B cell (primary cell): ENCODE measurements at regions not wholly inside any gene's neighbourhood (a gene's known extent, or its start where the extent isn't known, plus 50 kb on each side); places are given as distances from the start of the nearest gene placed in this dataset.

Experiments used
- ATAC-seq: fragments of 200-7000 bp; cut with Tn5 transposase; one replicate; pipeline ENCODE4 v1.10.0; 2021; ENCODE audit warnings: low read depth, mild to moderate bottlenecking, moderate number of reproducible peaks, moderate library complexity
- CTCF ChIA-PET: fragments of 350-600 bp; sonication (Branson Sonifier 250); formaldehyde crosslinking; loops from one replicate; lab custom pipeline; 2021; ENCODE audit warnings: antibody characterized with exemption, inconsistent platforms; lab: Charles Lee
- POLR2A ChIA-PET: fragments of 350-600 bp; sonication (Branson Sonifier 250); formaldehyde crosslinking; loops from one replicate; lab custom pipeline; 2021; ENCODE audit warnings: antibody characterized with exemption; lab: Charles Lee
- DNase-seq: peaks from one replicate; pipeline ENCODE4 v3.0.0; 2013
- H2AFZ ChIP-seq: 2 replicates; pipeline ENCODE4 v1.6.1; 2012; ENCODE audit warnings: mild to moderate bottlenecking, low read depth, low read length; ENCODE audit not compliant: insufficient read depth, poor library complexity, severe bottlenecking
- H3K27ac ChIP-seq, 2 donors: 1 replicate in 1 of 2; 2 replicates in 1 of 2; pipeline ENCODE4 v1.5.1; 2012 to 2013; ENCODE audit warnings: low read length in 2 of 2, mild to moderate bottlenecking in 2 of 2, moderate library complexity in 1 of 2
- H3K27me3 ChIP-seq, 4 experiments: fragments of 200-600 bp in 1 of 4; sonication (generic) in 1 of 4; replicated peaks in 1 of 4; 1 replicate in 2 of 4; 2 replicates in 2 of 4; pipeline versions ENCODE4 v1.6.1 to v1.7.0; 2013 to 2016; ENCODE audit warnings: low read length in 3 of 4, mild to moderate bottlenecking in 2 of 4, mixed read lengths in 1 of 4, moderate library complexity in 1 of 4; ENCODE audit not compliant: insufficient read depth in 4 of 4, control insufficient read depth in 3 of 4; ENCODE audit errors: control extremely low read depth in 1 of 4
- H3K36me3 ChIP-seq, 2 experiments: replicated peaks in 1 of 2; 1 replicate in 1 of 2; 2 replicates in 1 of 2; pipeline versions ENCODE4 v1.6.1 to v1.7.1; 2013; ENCODE audit warnings: low read length in 1 of 2; ENCODE audit not compliant: insufficient read depth in 2 of 2, control insufficient read depth in 1 of 2; ENCODE audit errors: control extremely low read depth in 1 of 2, extremely low read depth in 1 of 2
- H3K4me1 ChIP-seq, 2 donors: fragments of 200-600 bp in 1 of 2; sonication (generic) in 1 of 2; 1 replicate in 1 of 2; 2 replicates in 1 of 2; pipeline versions ENCODE4 v1.5.1 to v1.6.1; 2013 to 2017; ENCODE audit warnings: low read length in 2 of 2; ENCODE audit not compliant: control insufficient read depth in 2 of 2, insufficient read depth in 2 of 2
- H3K4me2 ChIP-seq: replicated peaks from 2 replicates; pipeline ENCODE3; 2012; ENCODE audit warnings: mild to moderate bottlenecking, low read depth, low read length; ENCODE audit not compliant: poor library complexity, severe bottlenecking
- H3K4me3 ChIP-seq, 5 experiments: fragments of 200-600 bp in 1 of 5; sonication (generic) in 1 of 5; 1 replicate in 3 of 5; 2 replicates in 2 of 5; pipeline versions ENCODE4 v1.5.1 to v1.7.0; 2011 to 2016; ENCODE audit warnings: low read length in 4 of 5, mild to moderate bottlenecking in 4 of 5, low read depth in 2 of 5, control low read depth in 1 of 5, moderate library complexity in 1 of 5; ENCODE audit not compliant: insufficient read depth in 1 of 5; ENCODE audit errors: control extremely low read depth in 1 of 5, extremely low read depth in 1 of 5
- H3K79me2 ChIP-seq: fragments of 200-600 bp; sonication (generic); one replicate; pipeline ENCODE4 v1.6.0; 2016; ENCODE audit warnings: low read length; ENCODE audit not compliant: control insufficient read depth, insufficient read depth
- H3K9ac ChIP-seq: fragments of 200-600 bp; sonication (generic); 2 replicates; pipeline ENCODE4 v1.6.1; 2017; ENCODE audit warnings: mild to moderate bottlenecking, low read length, moderate library complexity
- H3K9me3 ChIP-seq, 3 donors: one replicate each; pipeline versions ENCODE4 v1.6.1 to v1.7.1; 2013; ENCODE audit warnings: low read length in 2 of 3; ENCODE audit not compliant: control insufficient read depth in 2 of 3, insufficient read depth in 1 of 3; ENCODE audit errors: control extremely low read depth in 1 of 3
- H4K20me1 ChIP-seq: 2 replicates; pipeline ENCODE4 v1.6.0; 2012; ENCODE audit warnings: mild to moderate bottlenecking, low read length; ENCODE audit not compliant: insufficient read depth, control insufficient read depth, poor library complexity, severe bottlenecking
- H3K27ac Mint-ChIP-seq: one replicate; pipeline ENCODE4 v1.8.0; 2021; ENCODE audit warnings: mixed read lengths
- H3K27me3 Mint-ChIP-seq: one replicate; pipeline ENCODE4 v1.8.0; 2021; ENCODE audit warnings: mixed read lengths
- H3K4me1 Mint-ChIP-seq: one replicate; pipeline ENCODE4 v1.8.0; 2021; ENCODE audit warnings: mixed read lengths
- H3K4me3 Mint-ChIP-seq: one replicate; pipeline ENCODE4 v1.8.0; 2021; ENCODE audit warnings: mixed read lengths
- H3K9me3 Mint-ChIP-seq: one replicate; pipeline ENCODE4 v1.8.0; 2022; ENCODE audit warnings: mixed read lengths; ENCODE audit not compliant: insufficient read depth
- CTCF ChIP-seq: fragments of 200-600 bp; IDR thresholded peaks from one replicate; pipeline ENCODE4 v1.8.0; 2022; ENCODE audit warnings: antibody characterized with exemption, mild to moderate bottlenecking
- EZH2 ChIP-seq: IDR thresholded peaks from 2 replicates; pipeline ENCODE4 v1.6.1; 2012; ENCODE audit warnings: borderline replicate concordance, low read depth, mild to moderate bottlenecking, moderate library complexity, low read length; ENCODE audit not compliant: insufficient read depth, poor library complexity, severe bottlenecking
- WGBS: methylation state at CpG from one replicate; pipeline ENCODE4 v1.1.5; 2013; ENCODE audit warnings: missing lambda C conversion rate; ENCODE audit not compliant: insufficient coverage; 5-methylcytosine and 5-hydroxymethylcytosine counted together
- intact Hi-C: fragments of 100-400 bp; cut with micrococcal nuclease; formaldehyde crosslinking; loops from one replicate; pipeline ENCODE4 v1.10.0; 2022

- H3K4me1 ChIP-seq: no peaks in the 10 kb centered on the region
- H3K79me2 ChIP-seq: no peaks in the 10 kb centered on the region
- H3K4me2 ChIP-seq: no peak overlapping the region
- H3K9ac ChIP-seq: no peak overlapping the region
- H3K27ac Mint-ChIP-seq: no peak overlapping the region
- intact Hi-C loops: no loop called here
- H3K9me3 Mint-ChIP-seq: no peaks in the 10 kb centered on the region
- no peak for ATAC-seq
- H2AFZ ChIP-seq: no peak overlapping the region
- no peak for DNase-seq
- no peaks in the 10 kb centered on the region for H3K4me1 Mint-ChIP-seq
- TF ChIP-seq EZH2 (no peak), CTCF (no peak)
- no peaks in the 10 kb centered on the region for H3K27me3 Mint-ChIP-seq
- no peak overlapping the region for H3K27ac ChIP-seq
- H3K4me3 ChIP-seq: no peak overlapping the region
- no peak overlapping the region for H3K4me3 Mint-ChIP-seq
- peaks cover 7 to 12% (median 11%) of the 10 kb centered on the region in 3 donors for H3K9me3 ChIP-seq
- no peaks in the 10 kb centered on the region for H4K20me1 ChIP-seq
- CTCF ChIA-PET: no interaction called here
- H3K27me3 ChIP-seq: no peaks in the 10 kb centered on the region
- POLR2A ChIA-PET: no interaction called here
- no peaks in the 10 kb centered on the region for H3K36me3 ChIP-seq
Measured at GRCh38 chr4:10856271-10856782, 171.8 kb upstream of the CLNK start.

- H3K27me3 Mint-ChIP-seq: no peaks in the 10 kb centered on the region
- no peaks in the 10 kb centered on the region for H3K9me3 Mint-ChIP-seq
- H3K27me3 ChIP-seq: no peaks in the 10 kb centered on the region
- no peak overlapping the region for H3K4me3 ChIP-seq
- H4K20me1 ChIP-seq: no peaks in the 10 kb centered on the region
- ATAC-seq (no peak), DNase-seq (no peak)
- H3K27ac ChIP-seq: no peak overlapping the region
- no peak overlapping the region for H3K27ac Mint-ChIP-seq
- TF ChIP-seq CTCF (no peak), EZH2 (no peak)
- CTCF ChIA-PET: interaction anchor here (1.2 kb wide), 1 partner anchor 10 kb away, joined by 3 read pairs; no protein-coding TSS in a partner anchor
- no peak overlapping the region for H2AFZ ChIP-seq
- H3K4me1 ChIP-seq: no peaks in the 10 kb centered on the region
- no peaks in the 10 kb centered on the region for H3K79me2 ChIP-seq
- WGBS: 48% methylated on average over 2 of the region's 2 CpGs
- POLR2A ChIA-PET: no interaction called here
- no peak overlapping the region for H3K4me3 Mint-ChIP-seq
- H3K9ac ChIP-seq: no peak overlapping the region
- no peaks in the 10 kb centered on the region for H3K36me3 ChIP-seq
- no peak overlapping the region for H3K4me2 ChIP-seq
- peaks cover 5 to 12% (median 8%) of the 10 kb centered on the region in 3 donors for H3K9me3 ChIP-seq
- intact Hi-C loops: no loop called here
- H3K4me1 Mint-ChIP-seq: no peaks in the 10 kb centered on the region
Measured at GRCh38 chr4:10853196-10853595, 168.6 kb upstream of the CLNK start.
